NOMO-1 treated with dmso at 0.1 percent for 144 hours (cell line): ENCODE measurements at regions not wholly inside any gene's neighbourhood (a gene's known extent, or its start where the extent isn't known, plus 50 kb on each side); places are given as distances from the start of the nearest gene placed in this dataset.
"Not testable (repeated sequence)": the region's sequence is repeated elsewhere in the genome, so short reads cannot be mapped to it uniquely, and the experiment has no call there.

Source experiments
- DNase-seq: peaks from one replicate; lab custom pipeline; 2025; ENCODE audit not compliant: unreplicated experiment; lab: John Stamatoyannopoulos, UW

DNA sequence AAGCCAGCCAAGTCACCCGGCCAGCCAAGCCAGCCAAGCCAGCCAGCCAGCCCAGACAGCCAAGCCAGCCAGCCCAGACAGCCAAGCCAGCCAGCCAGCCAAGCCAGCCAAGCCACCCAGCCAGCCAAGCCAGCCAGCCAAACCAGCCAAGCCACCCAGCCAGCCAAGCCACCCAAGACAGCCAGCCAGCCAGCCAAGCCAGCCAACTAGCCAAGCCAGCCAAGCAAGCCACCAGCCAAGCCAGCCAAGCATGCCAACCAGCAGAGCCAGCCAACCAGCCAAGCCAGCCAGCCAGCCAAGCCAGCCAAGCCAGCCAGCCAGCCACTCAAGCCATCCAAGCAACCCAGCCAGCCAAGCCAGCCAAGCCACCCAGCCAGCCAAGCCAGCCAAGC is 323.1 kb upstream of the PLGLB2 start:
- DNase-seq = not testable (repeated sequence)

GRCh38 chr2:87425191-87425590 is 322.7 kb upstream of the PLGLB2 start:
- not testable (repeated sequence) for DNase-seq

DNA sequence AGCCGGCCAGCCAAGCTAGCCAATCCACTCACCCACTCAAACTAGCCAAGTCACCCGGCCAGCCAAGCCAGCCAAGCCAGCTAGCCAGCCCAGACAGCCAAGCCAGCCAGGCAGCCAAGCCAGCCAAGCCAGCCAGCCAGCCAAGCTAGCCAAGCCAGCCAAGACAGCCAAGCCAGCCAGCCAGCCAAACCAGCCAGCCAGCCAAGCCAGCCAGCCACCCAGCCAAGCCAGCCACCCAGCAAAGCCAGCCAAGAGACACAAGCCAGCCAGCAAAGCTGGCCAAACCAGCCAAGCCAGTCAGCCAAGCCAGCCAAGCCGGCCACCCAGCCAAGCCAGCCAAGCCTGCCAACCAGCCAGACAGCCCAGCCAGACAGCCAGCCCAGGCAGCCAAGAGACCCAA is 322.2 kb upstream of the PLGLB2 start:
- DNase-seq = not testable (repeated sequence)

- not testable (repeated sequence) for DNase-seq
Observed at GRCh38 chr2:87428452-87429130, 319.3 kb upstream of the PLGLB2 start.

DNA sequence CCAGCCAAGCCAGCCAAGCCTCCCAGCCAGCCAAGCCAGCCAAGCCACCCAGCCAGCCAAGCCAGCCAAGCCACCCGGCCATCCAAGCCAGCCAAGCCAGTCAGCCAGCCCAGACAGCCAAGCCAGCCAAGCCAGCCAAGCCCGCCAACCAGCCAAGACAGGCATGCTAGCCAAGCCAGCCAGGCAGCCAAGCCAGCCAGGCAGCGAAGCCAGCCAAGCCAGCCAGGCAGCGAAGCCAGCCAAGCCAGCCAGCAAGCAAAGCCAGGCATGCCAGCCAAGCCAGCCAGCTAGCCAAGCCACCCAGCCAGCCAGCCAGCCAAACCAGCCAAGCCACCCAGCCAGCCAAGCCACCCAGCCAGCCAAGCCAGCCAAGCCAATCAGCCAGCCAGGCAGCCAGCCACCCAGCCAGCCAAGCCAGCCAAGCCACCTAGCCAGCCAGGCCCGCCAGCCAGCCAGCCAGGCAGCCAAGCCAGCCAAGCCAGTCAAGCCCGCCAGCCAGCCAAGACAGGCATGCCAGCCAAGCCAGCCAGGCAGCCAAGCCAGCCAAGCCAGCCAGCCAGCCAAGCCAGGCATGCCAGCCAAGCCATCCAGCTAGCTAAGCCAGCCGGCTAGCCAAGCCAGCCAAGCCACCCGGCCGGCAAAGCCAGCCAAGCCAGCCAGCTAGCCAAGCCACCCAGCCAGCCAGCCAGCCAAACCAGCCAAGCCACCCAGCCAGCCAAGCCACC is 318.5 kb upstream of the PLGLB2 start:
- DNase-seq = not testable (repeated sequence)

- not testable (repeated sequence) for DNase-seq
Observed at GRCh38 chr2:87429931-87430275, 318.0 kb upstream of the PLGLB2 start.

DNA sequence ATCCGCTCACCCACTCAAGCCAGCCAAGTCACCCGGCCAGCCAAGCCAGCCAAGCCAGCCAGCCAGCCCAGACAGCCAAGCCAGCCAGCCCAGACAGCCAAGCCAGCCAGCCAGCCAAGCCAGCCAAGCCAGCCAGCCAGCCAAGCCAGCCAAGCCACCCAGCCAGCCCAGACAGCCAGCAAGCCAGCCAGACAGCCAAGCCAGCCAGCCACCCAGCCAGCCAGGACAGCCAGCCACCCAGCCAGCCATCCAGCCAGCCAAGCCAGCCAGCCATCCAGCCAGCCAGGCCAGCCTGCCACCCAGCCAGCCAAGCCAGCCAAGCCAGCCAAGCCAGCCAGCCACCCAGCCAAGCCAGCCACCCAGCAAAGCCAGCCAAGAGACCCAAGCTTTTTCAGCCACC is 316.8 kb upstream of the PLGLB2 start:
- DNase-seq = not testable (repeated sequence)

GRCh38 chr2:87432711-87433453 is 315.0 kb upstream of the PLGLB2 start:
- DNase-seq = not testable (repeated sequence)

DNA sequence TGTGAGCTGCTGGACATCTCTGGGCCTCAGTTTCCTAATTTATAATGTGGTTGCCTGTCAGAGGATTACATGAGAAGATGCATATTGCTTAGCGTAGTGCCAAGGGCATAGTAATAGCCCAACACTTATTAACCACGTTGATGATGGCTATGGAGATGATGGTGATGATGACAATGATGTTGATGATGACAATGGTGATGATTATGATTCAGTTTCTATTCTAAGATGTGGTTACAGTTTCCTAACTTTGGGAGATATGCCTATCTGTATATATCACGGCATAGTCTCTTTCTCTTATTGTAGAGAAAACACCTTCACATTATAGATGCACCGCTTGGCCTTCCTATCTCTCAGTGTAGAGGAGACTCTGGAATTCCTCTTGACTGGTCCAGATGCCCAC is 311.9 kb upstream of the PLGLB2 start:
- DNase-seq = not testable (repeated sequence)

DNA sequence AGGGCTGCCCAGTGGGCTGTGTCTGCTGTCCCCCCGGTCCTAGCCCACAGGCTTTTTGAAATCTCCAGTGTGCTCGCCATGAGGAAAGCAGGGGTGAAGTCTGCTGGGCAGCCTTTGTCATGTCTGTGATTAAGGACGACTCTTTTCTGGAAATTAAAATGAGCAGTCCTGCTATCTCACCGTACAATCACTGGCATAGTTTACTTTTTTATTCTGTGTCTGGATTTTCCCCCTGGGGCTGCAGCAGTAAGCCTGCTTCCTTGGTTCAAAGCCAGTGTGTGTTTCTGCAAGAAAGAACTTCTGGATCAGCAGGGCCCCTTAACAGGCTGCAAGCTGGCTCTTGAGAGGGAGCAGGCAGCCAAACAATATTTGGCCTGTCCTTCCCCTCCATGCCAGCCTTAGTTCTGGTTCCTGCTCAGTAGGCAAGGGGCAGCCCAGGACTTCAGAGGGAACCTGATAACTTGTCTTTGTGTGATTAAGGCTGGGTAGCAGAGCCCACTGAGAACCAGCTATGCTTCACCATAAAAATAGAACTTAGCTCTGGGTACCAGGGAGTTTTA is 310.1 kb upstream of the PLGLB2 start:
- not testable (repeated sequence) for DNase-seq

GRCh38 chr2:87438780-87439454 is 309.0 kb upstream of the PLGLB2 start:
- not testable (repeated sequence) for DNase-seq

DNA sequence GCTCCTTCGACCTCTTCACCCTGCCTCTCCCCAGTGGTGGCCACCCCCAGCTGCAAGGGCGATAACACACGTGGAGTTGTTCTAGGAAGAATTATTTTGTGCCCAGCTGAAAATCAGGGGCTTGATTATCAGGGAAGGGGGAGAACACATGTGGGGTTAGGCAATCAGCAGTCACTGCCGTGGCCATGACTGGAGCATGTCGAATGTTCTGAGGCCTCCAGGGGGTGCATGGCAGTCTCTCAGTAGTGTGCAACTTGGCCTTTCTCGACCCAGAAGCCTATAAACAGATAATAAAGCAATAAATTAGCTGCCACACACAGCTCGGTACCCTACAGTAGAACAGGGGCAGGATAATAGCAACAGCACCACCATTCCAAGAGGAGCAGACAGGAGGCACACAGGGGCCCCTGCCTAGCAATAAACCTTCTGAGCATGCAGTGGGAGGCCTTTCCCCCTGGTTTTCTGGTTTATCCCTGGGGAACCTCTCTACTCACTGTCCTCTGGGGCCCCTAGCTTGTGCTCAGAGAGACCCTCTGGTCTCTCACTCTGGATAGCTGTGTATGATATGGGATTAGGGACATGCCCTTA is 308.2 kb upstream of the PLGLB2 start:
- not testable (repeated sequence) for DNase-seq

- not testable (repeated sequence) for DNase-seq
Observed at GRCh38 chr2:87440650-87441049, 307.2 kb upstream of the PLGLB2 start.

- DNase-seq = not testable (repeated sequence)
Observed at GRCh38 chr2:87441375-87441774, 306.5 kb upstream of the PLGLB2 start.

GRCh38 chr2:87442983-87443577 is 304.8 kb upstream of the PLGLB2 start:
- not testable (repeated sequence) for DNase-seq

DNA sequence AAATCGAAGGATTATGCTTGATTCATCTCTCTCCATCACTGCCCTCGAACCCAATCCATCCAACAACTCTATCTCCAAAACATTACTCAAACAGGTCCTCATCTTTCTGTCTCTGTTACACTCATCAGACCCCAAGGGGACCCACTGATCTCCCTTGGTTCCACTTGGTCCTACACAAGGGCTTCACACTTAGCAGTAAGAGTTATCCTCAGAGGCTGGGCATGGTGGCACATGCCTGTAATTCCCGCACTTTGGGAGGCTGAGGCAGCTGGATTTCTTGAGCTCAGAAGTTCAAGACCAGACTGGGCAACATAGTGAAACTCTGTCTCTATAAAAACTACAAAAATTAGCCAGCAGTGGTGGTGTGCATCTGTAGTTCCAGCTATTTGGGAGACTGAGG is 302.9 kb upstream of the PLGLB2 start:
- DNase-seq = not testable (repeated sequence)

DNA sequence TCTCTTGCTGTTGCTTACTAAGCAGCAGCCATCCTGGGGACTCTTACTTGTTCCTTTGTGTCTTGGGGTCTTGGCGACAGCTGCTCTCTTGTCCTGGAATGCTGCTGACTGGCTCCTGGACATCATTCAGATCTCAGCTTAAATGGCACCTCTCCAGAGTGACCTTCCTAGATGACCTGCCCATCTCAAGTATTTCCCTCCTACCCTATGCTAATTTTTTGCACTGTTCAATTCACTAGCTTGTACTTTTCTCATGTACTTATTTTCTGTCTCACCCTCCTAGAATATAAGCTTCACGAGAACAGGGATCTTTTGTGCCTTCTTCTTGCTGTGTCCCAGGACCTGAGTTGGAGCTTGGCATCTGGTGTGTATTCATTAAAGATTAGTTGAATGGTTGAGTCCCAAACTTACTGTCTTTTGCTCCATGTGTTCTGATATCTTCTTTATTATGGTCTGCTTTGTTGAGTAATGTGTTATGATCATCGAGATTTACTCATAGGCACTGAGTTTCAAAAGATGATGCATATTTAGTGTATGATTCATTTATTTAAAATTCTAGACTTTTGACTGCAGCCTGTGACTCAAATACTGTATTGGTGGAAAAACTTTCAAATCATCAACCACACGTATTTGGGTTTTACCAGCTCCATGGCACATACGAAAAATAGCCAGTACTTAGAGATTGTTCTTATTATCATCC is 302.1 kb upstream of the PLGLB2 start:
- not testable (repeated sequence) for DNase-seq

DNA sequence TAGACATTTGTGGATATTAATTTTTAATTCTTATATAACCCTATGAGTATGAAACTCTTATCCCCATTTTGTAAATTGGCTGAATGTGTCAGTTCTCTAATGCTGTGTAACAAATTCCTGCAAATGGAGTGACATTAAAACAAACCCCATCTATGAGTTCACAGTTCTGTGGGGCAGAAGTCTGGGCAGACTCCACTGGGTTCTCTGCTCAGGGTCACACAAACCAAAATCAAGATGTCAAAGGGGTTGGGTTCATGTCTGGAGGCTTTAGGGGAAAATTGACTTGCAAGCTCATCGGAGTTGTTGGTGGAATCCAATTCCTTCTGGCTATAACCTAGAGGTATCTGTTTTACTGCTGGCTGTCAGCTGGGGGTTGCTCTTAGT is 301.6 kb upstream of the PLGLB2 start:
- DNase-seq = not testable (repeated sequence)

GRCh38 chr2:87449462-87449980 is 298.4 kb upstream of the PLGLB2 start:
- DNase-seq = not testable (repeated sequence)
